ENCODE measurements at regions not wholly inside any gene's neighbourhood (a gene's known extent, or its start where the extent isn't known, plus 50 kb on each side); places are given as distances from the start of the nearest gene placed in this dataset.
"Not testable (repeated sequence)": the region's sequence is repeated elsewhere in the genome, so short reads cannot be mapped to it uniquely, and the experiment has no call there.

GRCh38 chr3:8001712-8002111 lies 499.9 kb upstream of the LMCD1 start:
- no peak for DNase-seq (ENCODE audit: low read depth)

- DNase-seq (ENCODE audit: low read depth), result no peak
Observed at GRCh38 chr3:8011902-8012301, 489.7 kb upstream of the LMCD1 start.

- DNase-seq (ENCODE audit: low read depth), result no peak
Observed at GRCh38 chr3:8020047-8020841, 481.4 kb upstream of the LMCD1 start.

GRCh38 chr3:8027954-8028353 lies 473.7 kb upstream of the LMCD1 start:
- DNase-seq (ENCODE audit: low read depth), result no peak

GRCh38 chr3:8050283-8050682 lies 451.3 kb upstream of the LMCD1 start:
- DNase-seq (ENCODE audit: low read depth), result no peak

GRCh38 chr3:8052659-8053058 lies 449.0 kb upstream of the LMCD1 start:
- DNase-seq (ENCODE audit: low read depth), result no peak

- not testable (repeated sequence) for DNase-seq (ENCODE audit: low read depth)
Observed at GRCh38 chr3:8068135-8068534, 433.5 kb upstream of the LMCD1 start.

GRCh38 chr3:8069471-8069870 lies 432.2 kb upstream of the LMCD1 start:
- no peak for DNase-seq (ENCODE audit: low read depth)

- no peak for DNase-seq (ENCODE audit: low read depth)
Observed at GRCh38 chr3:8070011-8070410, 431.6 kb upstream of the LMCD1 start.

GRCh38 chr3:8074740-8075139 lies 426.9 kb upstream of the LMCD1 start:
- not testable (repeated sequence) for DNase-seq (ENCODE audit: low read depth)

- no peak for DNase-seq (ENCODE audit: low read depth)
Observed at GRCh38 chr3:8077126-8077525, 424.5 kb upstream of the LMCD1 start.

- DNase-seq (ENCODE audit: low read depth), result no peak
Observed at GRCh38 chr3:8080464-8080863, 421.2 kb upstream of the LMCD1 start.

GRCh38 chr3:8085498-8085897 lies 416.1 kb upstream of the LMCD1 start:
- no peak for DNase-seq (ENCODE audit: low read depth)

GRCh38 chr3:8087951-8088350 lies 413.7 kb upstream of the LMCD1 start:
- DNase-seq (ENCODE audit: low read depth), result no peak

GRCh38 chr3:8094415-8094814 lies 407.2 kb upstream of the LMCD1 start:
- DNase-seq (ENCODE audit: low read depth), result no peak

- DNase-seq (ENCODE audit: low read depth), result no peak
Observed at GRCh38 chr3:8095724-8096123, 405.9 kb upstream of the LMCD1 start.

GRCh38 chr3:8097690-8098089 lies 403.9 kb upstream of the LMCD1 start:
- no peak for DNase-seq (ENCODE audit: low read depth)

- DNase-seq (ENCODE audit: low read depth), result no peak
Observed at GRCh38 chr3:8103954-8104353, 397.7 kb upstream of the LMCD1 start.

GRCh38 chr3:8106921-8107320 lies 394.7 kb upstream of the LMCD1 start:
- DNase-seq (ENCODE audit: low read depth), result no peak

GRCh38 chr3:8110966-8111798 lies 390.4 kb upstream of the LMCD1 start:
- DNase-seq (ENCODE audit: low read depth), result peak; percentile 2

- no peak for DNase-seq (ENCODE audit: low read depth)
Observed at GRCh38 chr3:8112587-8112986, 389.0 kb upstream of the LMCD1 start.

- DNase-seq (ENCODE audit: low read depth), result no peak
Observed at GRCh38 chr3:8113626-8114025, 388.0 kb upstream of the LMCD1 start.

- DNase-seq (ENCODE audit: low read depth), result no peak
Observed at GRCh38 chr3:8128686-8129085, 372.9 kb upstream of the LMCD1 start.
